ENCODE measurements at regions not wholly inside any gene's neighbourhood (a gene's known extent, or its start where the extent isn't known, plus 50 kb on each side); places are given as distances from the start of the nearest gene placed in this dataset.
"Not testable (repeated sequence)": the region's sequence is repeated elsewhere in the genome, so short reads cannot be mapped to it uniquely, and the experiment has no call there.

DNA sequence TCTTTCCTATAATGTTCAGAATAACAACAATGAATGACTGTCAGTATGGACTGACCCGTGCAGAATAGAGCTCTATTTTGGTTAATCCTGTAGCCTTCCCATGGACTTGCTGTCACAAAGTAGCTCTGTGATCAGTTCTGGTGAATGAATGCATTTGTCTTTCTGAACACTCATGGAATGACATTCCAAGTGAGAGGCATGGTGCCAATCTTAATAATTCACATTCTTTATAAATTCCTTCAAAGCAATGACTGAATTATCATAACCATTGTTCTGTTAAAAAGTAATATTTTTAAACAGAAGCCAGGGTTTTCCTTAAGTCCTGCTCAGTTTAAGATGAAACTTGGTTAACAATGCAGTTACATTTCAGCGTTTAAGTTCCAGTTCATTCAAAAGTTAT is 360.5 kb downstream of the ICE1 start:
- DNase-seq, result no peak

DNA sequence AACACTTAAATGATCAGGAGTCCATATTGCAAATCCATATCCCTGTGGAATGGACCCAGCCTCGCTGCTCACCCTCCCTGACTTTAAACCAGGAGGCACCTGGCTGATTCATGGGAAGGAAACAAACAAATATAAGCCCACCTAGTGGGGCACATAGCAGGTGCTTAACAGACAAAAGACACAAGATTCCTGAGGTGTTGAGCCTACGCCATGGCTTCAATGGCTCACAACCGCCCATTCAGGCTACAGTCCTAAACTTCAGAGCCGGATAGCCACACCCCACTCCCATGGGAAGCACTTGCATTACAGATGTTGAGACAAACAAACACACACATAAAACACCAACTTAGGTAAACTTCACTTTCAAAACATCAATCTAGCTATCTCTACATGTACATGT is 359.9 kb downstream of the ICE1 start:
- DNase-seq, result no peak

DNA sequence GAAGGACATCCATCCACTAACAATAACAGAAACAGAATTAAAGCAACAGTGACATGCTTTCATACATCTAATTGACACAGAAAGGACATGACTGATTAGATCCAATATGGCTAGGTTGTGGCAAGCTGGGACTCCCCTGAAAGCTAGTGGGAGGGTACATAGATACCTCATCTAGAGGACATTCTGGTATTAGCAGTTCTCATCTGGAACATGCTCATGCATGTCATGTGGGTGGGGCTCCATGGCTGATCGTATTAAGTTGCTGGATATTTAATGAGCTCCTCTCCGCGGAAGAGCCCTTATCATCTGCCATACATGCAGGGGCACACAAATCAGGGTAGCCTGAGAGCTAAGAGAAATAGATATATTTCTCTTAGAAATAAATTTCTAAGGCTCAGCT is 358.9 kb downstream of the ICE1 start:
- no peak for DNase-seq

DNA sequence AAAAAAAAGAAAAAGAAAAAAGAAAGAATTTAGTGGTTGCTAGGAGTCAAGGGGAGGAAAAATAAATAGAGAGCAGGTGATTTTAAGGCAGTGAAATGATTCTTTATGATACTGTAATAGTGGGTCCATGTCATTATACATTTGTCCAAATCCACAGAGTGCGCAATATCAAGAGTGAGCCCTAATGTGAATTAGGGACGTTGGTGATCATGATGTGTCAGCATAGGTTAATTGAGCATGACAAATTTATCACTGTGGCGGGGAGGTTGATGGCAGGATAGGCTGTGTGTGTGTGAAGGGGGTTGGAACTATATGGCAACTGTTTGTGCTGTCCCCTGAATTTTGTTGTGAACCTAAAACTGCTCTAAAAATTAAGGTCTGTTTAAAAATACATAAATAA is 357.8 kb downstream of the ICE1 start:
- DNase-seq, result no peak

DNA sequence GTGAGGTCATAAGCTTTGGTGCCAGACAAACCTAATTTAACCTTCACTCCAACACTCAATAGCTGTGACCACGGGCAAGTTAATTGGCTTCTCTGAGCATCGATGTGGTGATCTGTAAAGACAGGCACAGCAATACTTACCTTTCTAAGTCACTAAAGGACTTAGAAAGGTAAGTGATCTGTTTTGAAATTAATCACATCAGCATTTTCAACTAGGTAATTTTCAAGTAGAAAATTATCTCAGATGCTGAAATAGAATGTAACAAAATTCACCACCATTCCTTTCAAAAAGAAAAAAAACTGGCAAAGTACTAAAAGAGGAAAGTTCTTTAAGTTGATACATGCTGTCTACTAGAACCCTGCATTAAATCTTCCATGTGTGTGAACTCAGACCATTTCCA is 354.5 kb downstream of the ICE1 start:
- DNase-seq, result no peak

DNA sequence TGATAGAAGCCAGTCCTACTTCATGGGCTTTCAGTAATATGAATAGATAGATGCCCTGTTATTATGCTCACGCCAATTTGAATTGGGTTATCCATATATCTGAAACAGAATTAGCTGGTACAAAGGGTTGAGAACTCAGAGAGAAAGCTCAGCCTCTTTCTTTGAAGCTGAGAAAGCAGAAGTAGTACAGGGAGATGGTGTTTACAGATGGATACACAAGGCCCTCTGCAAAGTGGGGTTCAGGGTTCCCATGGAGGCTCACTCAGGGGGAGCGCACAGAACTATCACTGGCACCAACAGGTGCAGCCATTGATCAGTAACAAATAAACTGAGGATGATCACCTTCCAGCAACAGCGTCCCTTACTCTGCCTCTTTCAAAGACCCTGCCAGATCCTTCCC is 349.7 kb downstream of the ICE1 start:
- DNase-seq, result no peak

DNA sequence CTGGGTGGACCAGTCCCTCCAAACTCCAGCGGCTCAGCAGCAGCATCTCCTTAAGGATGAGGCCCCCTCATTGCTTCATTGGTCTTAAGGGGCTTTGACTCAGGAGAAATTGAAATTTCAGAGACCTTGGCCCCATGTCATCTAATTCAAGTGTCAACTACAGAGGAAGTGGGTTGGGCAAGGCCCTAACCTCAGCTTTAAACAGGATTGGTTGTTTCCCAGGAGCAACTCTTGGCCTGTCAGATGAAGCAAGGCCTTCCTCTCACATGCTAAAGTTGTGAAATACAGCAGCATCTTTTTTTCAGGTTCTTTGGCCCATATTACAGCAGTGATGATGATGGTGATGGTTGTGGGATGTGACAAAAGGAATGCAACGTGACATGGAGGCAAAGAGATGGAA is 348.3 kb downstream of the ICE1 start:
- no peak for DNase-seq

DNA sequence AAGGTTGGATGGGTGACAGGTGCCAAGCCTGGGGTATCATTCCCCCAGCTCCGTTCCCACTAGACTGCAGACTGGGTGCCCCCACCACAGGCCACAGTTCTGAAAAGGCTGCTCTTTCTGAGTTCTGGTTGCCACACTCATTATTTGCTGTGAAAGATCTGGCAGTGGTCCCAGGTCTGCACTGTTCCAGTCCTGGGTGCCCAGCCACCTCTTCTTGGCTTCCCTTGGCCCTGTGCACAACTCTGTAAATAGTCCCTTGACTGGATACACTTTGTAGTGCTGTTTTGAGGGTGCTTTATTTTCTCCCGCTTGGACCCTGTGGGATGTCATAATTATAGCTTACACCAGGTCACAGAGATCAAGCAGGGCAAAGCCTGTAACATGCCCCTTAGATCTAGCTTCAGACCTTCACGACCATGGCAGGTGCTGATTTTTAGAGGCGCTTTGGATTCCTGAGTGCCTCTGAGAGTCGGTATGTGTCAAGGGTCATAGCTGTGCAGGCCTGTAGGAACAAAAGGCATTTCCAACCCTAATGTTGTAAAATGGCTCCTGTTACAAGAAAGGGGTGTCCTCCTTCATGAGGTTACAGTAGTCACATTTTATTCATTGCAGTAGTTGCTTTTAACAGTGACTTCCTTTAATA is 344.9 kb downstream of the ICE1 start:
- DNase-seq, result no peak

DNA sequence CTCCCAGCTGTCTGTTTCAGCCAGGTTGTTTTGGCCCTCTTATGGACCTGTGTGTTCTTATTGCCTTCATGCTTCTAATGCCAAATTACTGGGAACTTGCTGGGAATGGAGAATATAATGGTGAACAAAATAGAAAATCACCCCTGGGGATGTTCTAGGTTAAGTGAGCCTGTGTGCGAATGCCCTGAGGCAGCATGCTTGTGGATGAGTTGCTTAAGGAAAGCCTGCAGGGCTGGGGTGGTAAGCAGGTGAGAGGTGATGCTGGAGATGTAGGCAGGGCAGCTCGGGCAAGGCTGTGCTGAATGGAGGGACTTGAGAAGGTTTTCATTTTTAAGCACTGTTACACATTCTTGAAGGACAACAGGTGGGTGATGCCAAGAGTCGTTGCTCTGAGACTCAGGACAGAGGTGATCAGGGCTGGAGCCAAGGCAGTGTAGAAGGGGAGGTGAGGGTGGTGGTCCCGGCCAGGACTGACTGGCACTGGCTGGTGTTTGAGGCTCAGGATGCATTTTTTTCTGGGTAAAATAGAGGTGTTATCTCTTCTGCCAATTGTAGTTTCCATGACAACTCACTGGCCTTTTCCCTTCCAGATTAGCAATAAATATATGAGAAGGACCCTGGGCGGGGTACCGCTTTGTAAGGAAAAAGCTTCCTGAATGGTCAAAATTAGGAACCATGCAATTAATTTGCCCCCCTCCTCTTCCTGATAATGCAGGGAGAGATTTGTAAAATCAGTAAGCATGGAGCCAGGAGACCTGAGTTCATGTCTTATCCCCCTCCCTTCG is 342.8 kb downstream of the ICE1 start:
- DNase-seq, result no peak

DNA sequence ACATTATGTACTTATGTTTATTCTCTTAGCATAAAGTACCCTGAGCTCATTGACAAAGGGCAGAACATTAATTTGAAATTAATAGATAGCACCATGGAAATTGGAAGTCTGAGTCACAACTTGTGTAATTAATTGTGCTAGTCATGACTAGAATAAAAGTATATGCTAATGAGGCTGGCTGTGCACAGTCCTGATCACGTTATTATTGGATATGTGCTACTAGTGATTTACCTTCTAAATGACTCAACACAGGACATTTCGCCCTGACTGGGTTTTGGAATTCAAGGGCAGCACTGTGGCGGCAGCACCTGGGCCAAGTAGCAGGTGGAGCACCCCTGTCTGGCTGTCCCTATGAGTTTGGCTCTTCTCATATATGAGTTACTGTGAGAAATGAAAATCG is 341.8 kb downstream of the ICE1 start:
- no peak for DNase-seq

DNA sequence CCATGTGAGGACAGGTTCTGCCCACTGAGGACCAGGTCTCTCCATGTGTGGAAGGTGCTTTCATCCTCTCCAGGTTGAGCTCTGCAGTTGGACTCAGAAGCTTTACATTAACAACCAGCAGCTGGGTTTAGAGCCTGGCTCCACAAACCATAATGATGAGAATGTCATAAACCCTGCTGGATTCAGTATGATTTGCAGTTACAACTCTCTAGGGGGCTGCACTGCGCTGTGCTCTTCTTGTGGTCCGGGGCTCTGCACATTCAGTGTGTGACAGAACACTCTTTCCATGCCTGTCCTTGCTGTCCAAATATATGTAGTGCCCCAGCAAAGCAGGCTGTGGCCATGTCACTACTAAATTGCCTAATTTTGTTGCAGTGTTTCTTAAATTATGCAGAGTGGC is 334.3 kb downstream of the ICE1 start:
- no peak for DNase-seq

DNA sequence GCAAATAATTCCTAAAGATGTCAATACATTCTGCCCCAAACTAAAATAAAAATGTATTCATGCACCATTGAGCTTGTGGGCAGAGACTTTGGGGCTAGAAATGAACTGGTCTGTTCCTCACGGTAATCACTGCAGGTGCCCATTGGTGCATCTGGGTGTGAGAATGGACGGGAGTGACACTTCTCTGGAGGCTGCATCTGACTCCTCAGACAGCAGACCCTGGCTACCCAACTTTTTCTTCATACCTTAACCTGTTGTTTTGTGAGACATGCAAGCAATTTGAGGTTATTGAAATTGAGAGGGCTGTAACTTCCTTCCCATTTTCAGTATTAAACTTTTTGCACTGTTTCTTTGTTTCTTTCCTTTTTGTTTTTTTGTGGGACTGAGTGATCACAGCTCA is 333.4 kb downstream of the ICE1 start:
- no peak for DNase-seq

DNA sequence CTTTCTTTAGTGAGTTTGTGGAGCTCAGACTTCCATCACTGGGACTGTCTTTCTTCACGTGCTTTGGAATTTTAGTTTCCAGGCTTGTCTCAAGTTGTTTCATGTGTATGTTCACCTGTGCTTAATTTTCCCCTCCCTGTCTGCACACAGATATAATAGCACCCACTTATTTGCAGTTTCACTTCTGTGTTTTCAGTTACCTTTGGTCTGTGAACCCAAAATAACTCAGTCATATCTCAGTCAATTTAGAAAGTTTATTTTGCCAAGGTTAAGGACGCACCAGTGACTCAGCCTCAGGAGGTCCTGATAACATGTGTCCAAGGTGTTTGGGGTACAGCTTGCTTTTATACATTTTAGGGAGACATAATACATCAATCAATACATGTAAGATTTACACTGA is 330.4 kb downstream of the ICE1 start:
- DNase-seq, result no peak

DNA sequence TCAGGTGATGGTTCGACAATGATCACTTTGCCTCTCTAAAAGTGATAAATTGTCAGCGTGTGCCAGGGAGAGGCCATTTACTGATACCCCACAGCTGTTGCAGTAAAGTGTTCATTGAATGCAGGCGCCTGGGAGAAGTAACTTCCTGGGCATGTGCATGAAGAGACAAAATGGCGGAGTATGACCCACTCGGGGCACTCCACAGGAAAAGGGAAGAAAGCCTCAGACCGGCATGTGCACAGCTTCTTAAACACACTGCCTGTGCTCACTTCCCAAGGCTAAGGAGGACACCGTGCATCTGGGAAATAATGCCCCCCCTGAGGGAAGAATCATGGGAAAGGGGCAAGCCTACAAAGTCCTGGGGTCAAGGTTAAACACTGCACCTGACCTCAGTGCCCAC is 329.5 kb downstream of the ICE1 start:
- DNase-seq, result no peak

DNA sequence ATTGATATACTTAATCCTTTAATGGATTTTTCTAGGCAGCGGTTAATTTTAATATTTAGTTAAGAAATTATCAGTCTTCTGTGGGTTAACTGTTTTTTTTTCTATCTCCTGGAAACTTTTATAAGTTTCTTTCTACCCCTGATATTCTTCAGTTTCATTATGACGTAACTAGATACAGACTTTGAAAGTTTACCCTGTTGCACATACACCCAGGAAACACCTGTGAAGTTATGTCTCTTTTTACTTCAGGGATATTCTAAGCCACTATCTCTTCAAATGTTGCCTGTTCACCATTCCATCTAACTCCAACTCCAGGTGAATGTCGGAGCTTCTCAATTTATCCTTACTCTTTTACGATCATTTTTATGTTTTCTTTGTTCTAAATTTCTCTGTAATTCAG is 329.0 kb downstream of the ICE1 start:
- DNase-seq, result no peak

DNA sequence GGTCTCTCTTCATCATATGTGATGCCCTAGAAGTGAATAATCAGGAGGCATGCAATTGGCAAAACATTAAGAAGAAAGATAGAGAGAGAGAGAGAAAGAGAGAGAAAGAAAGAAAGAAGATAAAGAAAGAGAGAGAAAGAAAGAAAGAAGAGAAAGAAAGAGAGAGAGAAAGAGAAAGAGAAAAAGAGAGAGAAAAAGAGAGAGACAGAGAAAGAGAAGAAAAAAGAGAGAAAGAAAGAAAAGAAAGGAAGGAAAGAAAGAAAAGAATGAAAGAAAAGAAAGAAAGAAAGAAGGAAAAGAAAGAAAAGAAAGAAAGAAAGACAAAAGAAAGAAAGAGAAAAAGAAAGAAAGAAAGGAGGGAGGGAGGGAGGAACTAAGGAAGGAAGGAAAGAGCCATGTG is 318.9 kb downstream of the ICE1 start:
- DNase-seq, result no peak

DNA sequence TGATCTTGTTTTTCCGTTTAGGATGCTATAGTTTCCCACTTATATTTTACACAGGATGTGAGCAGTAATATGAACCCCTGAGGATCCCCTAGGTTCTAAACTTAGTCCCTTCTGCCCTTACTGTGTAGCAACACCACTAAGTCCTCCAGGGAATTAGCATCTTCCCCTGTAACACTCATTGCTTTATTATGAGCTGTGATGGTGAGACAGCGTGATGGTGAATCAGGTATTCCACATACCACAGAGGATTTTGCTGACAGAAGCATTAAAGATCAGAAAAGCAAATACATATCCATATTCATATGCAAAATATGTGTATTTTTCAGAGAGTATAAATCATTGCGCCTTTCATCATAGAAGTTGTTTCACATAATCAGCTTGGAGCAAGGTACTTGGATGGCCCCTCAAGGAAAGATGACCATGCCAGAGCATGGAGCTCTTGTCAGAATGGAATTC is 317.0 kb downstream of the ICE1 start:
- no peak for DNase-seq

DNA sequence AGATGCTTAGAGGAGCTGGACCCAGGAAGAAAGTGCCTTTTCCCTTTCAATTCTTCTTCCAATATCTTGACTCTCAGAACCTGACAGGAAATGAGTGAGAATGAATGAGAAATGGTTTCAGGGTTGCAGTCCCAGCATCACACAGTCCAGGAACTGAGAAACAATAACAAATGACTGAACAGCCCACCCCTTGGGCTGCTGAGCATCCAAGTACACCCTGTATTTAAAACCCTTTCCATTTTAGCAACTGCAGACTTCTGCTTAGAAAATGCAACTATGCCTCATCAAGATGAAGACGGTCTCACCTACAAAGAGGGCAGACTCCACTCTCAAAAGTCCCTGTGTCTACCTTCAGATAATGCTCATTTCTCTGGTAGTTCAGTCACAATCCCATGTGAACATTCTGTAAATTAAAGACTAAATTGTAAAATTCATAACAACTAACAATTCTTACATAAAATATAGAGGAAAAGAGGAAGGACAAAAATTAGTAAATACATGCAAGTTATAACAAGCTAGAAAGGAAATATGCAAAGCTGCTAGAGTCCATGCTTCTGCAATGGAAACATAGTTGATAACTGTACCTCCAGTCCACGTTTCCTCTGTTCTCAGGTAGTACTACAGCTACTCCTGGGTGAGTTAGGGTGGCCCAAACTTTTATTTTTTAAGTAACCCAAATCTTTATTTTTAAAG is 316.5 kb downstream of the ICE1 start:
- no peak for DNase-seq

DNA sequence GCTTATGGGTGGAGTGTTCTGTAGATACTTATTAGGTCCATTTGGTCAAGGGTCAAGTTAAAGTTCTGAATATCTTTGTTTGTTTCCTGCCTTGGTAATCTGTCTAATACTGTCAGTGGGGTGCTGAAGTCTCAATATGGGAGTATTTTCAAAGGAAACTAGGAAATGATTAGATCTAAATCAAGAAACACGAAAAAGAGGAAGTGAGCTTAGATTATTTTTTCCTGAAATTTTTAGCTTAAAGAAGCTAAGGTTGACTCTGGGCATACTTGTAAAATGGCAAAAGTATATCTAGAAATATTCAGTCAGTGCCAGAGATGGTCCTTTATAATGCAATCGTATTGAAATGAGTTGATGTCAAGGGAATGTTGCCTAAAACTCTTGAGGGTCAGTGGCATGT is 313.5 kb downstream of the ICE1 start:
- no peak for DNase-seq

DNA sequence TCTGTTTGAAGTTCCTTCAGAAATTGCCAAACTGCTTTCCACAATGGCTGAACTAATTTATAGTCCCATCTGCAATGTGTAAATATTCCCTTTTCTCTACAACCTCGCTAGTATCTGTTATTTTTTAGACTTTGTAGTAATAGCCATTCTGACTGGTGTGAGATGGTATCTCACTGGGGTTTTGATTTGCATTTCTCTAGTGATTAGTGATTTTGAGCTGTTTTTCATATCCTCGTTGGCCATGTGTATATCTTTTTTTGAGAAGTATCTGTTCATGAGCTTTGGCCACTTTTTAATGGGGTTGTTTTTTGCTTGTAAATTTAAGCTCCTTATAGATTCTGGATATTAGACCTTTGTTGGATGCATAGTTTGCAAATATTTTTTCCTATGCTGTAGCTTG is 310.6 kb downstream of the ICE1 start:
- DNase-seq, result not testable (repeated sequence)

DNA sequence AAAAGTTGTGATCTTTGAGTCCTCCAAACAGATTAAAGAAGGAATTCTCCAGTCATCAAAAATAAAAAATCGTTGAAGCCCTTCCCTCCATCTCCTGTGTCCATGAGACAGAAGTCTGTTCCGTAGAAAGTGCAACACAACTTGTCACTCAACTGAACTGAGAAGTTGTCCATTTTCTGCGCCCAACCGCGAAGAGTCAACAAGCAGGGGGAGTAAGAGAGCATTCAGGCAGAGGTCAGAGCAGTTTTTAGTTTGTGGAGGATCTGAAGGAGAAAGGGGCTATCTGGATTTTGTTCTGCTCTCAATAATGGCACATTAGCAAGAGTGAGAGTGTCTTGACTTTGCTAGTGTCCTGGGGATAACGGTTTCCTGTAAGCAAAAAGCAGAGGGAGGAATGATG is 303.9 kb downstream of the ICE1 start:
- DNase-seq, result no peak

DNA sequence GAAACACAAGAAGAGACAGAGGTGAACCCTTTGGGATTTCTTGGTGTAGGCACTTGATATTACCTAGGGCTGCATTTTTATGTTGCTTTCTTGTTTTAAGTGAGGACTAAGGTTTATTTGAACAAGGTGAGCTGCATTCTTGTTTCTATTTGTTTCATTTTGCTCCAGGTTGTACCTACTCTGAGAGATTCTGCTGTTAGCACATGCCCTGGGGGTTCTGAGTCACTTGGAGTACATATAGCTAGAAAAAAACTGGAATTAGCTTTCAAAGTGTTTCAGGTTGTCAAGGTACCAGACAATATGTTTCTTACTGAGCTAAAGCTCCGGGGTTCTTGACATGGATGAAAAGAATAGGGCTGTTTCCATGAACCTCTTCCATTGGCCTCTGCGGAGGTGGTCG is 299.4 kb downstream of the ICE1 start:
- DNase-seq, result no peak

DNA sequence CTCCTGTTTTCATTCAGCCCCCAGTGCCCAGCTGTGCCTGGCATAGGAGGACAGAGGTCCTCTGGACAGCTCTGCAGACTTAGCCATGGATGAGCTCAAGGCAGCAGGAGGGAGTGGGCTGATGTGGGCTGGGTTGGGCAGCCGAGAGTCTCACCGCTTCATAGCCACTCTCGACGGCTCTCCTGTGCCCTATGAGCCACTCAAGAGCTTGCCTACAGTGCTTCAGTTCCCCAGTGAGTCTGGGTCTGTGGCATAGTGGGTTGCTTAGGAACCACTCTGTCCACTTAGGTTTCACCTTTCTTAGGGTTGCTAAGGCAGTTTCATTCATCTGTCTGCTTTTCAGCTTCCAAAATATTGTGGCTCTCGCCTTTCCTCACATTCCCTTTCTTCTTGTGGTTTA is 296.8 kb downstream of the ICE1 start:
- DNase-seq, result no peak

DNA sequence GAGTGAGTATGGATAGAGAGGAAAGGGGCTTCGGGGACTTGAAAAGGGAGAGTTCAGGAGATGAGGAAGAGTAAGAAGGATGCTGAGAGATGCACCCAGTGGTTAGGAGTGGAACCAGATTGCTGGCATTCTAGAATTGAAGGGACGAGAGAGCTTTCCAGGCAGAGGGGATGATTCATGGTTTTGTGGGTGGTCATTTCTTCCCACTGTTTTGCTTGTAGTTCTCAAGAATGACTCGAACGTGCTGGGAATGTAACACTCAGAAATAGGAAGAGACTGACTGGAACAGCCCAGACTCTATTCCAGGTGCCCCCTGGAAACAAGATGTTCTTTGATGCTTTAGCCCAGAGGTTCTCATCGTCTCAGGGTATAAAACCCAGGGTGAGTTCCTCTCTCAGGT is 294.2 kb downstream of the ICE1 start:
- no peak for DNase-seq

Data from CD4-positive, alpha-beta T cell treated with Interleukin-10 for 1 hour (primary cell).